A549 (cell line): ENCODE measurements at regions not wholly inside any gene's neighbourhood (a gene's known extent, or its start where the extent isn't known, plus 50 kb on each side); places are given as distances from the start of the nearest gene placed in this dataset.
A peak's percentile ranks its signal among the peaks of the same experiment; 100 is the strongest.

Experiments
- ATAC-seq, 2 experiments: fragments of 200-7000 bp in 1 of 2; fragments of >200 bp in 1 of 2; cut with Nextera tagmentation in 1 of 2; cut with Tn5 transposase in 1 of 2; 3 replicates each; pipeline versions ENCODE4 v1.8.0 to v1.9.1; 2018 to 2020; ENCODE audit warnings: mild to moderate bottlenecking in 1 of 2, moderate library complexity in 1 of 2
- CTCF ChIA-PET: fragments of 300-600 bp; sonication (Branson Sonifier 250); formaldehyde crosslinking; extraction: SDS; loops from one replicate; lab custom pipeline; 2021; ENCODE audit warnings: antibody characterized with exemption, inconsistent platforms; lab: Yijun Ruan, JAX
- POLR2A ChIA-PET: fragments of 350-600 bp; formaldehyde crosslinking; extraction: SDS; loops from one replicate; lab custom pipeline; 2021; ENCODE audit warnings: antibody characterized with exemption, inconsistent platforms; lab: Yijun Ruan, JAX
- DNase-seq, 2 experiments: peaks; one replicate each; pipeline versions ENCODE4 v3.0.0 to v3.0.0-alpha.2; 2011 to 2016; ENCODE audit warnings: low read depth in 1 of 2, low spot score in 1 of 2
- FAIRE-seq: peaks from 2 replicates; lab custom pipeline; 2011; peaks lifted over from hg19 to GRCh38; lab: Jason Lieb, UNC
- H3K27ac ChIP-seq, 2 experiments: fragments of >200 bp; sonication (Bioruptor Twin); formaldehyde crosslinking; 3 replicates each; pipeline ENCODE4 v1.5.1; 2016 to 2017
- H3K4me1 ChIP-seq: fragments of >200 bp; sonication (Bioruptor Twin); formaldehyde crosslinking; 3 replicates; pipeline ENCODE4 v1.6.1; 2016
- H3K4me2 ChIP-seq: fragments of >200 bp; sonication (Bioruptor Twin); formaldehyde crosslinking; 3 replicates; pipeline ENCODE4 v1.6.1; 2016
- H3K4me3 ChIP-seq: fragments of >200 bp; sonication (Bioruptor Twin); formaldehyde crosslinking; 3 replicates; pipeline ENCODE4 v1.5.1; 2016
- H3K9me3 ChIP-seq: fragments of >200 bp; sonication (Bioruptor Twin); formaldehyde crosslinking; 3 replicates; pipeline ENCODE4 v1.6.1; 2016
- CBX2 ChIP-seq: fragments of 200-600 bp; sonication (generic); IDR thresholded peaks from 2 replicates; pipeline ENCODE4 v1.6.1; 2016; ENCODE audit warnings: low read depth, mild to moderate bottlenecking, borderline replicate concordance
- ESRRA ChIP-seq: fragments of 150-350 bp; IDR thresholded peaks from 2 replicates; pipeline ENCODE4 v1.6.1; 2014; ENCODE audit warnings: mild to moderate bottlenecking, low read length, borderline replicate concordance
- FOSL2 ChIP-seq, 2 experiments: fragments of 450-650 bp in 1 of 2; fragments of >200 bp in 1 of 2; sonication (Bioruptor Twin) in 1 of 2; formaldehyde crosslinking; IDR thresholded peaks; 2 replicates each; pipeline versions ENCODE4 v1.5.0 to v1.6.1; 2016 to 2020; ENCODE audit warnings: mild to moderate bottlenecking in 1 of 2, moderate library complexity in 1 of 2
- GATA3 ChIP-seq: IDR thresholded peaks from 2 replicates; pipeline ENCODE4 v1.6.1; 2012; ENCODE audit warnings: borderline replicate concordance
- HEYL ChIP-seq: fragments of 250-450 bp; sonication (Bioruptor Pico); IDR thresholded peaks from 2 replicates; pipeline ENCODE4 v1.8.0; 2021; ENCODE audit warnings: mild to moderate bottlenecking, moderate library complexity
- HOXA7 ChIP-seq: fragments of 250-450 bp; sonication (Bioruptor Pico); IDR thresholded peaks from 2 replicates; pipeline ENCODE4 v1.5.0; 2020; ENCODE audit warnings: mild to moderate bottlenecking, moderate library complexity
- HOXB5 ChIP-seq: fragments of 250-450 bp; sonication (Bioruptor Pico); IDR thresholded peaks from 2 replicates; pipeline ENCODE4 v1.5.0; 2020; ENCODE audit warnings: mild to moderate bottlenecking, moderate library complexity
- JUN ChIP-seq, 2 experiments: fragments of >200 bp; sonication (Bioruptor Twin); formaldehyde crosslinking; IDR thresholded peaks; 2 replicates in 1 of 2; 3 replicates in 1 of 2; pipeline ENCODE4 v1.6.1; 2016 to 2017
- JUNB ChIP-seq: fragments of >200 bp; sonication (Bioruptor Twin); formaldehyde crosslinking; IDR thresholded peaks from 2 replicates; pipeline ENCODE4 v1.6.1; 2016
- KDM5A ChIP-seq: fragments of 200-600 bp; sonication (generic); IDR thresholded peaks from 2 replicates; pipeline ENCODE4 v1.6.1; 2016; ENCODE audit warnings: antibody characterized with exemption, mild to moderate bottlenecking
- MAFK ChIP-seq: fragments of 450-650 bp; IDR thresholded peaks from 2 replicates; pipeline ENCODE4 v1.6.1; 2014; ENCODE audit not compliant: partially characterized antibody
- NFE2L2 ChIP-seq: fragments of 150-350 bp; conservative IDR thresholded peaks from 2 replicates; pipeline ENCODE4 v1.6.1; 2014; ENCODE audit warnings: low read length
- NPAS2 ChIP-seq: fragments of 250-450 bp; sonication (Bioruptor Pico); IDR thresholded peaks from 2 replicates; pipeline ENCODE4 v1.8.0; 2022; ENCODE audit warnings: mild to moderate bottlenecking, moderate library complexity, borderline replicate concordance
- RAD21 ChIP-seq, 2 experiments: fragments of >200 bp in 1 of 2; sonication (Bioruptor Twin) in 1 of 2; formaldehyde crosslinking in 1 of 2; IDR thresholded peaks in 1 of 2; conservative IDR thresholded peaks in 1 of 2; 2 replicates in 1 of 2; 3 replicates in 1 of 2; pipeline ENCODE4 v1.6.1; 2012 to 2018; ENCODE audit warnings: inconsistent platforms in 1 of 2
- RCOR1 ChIP-seq: fragments of 150-350 bp; IDR thresholded peaks from 2 replicates; pipeline ENCODE4 v1.6.1; 2014; ENCODE audit warnings: antibody characterized with exemption, low read length, low read depth
- SMC3 ChIP-seq: fragments of >200 bp; sonication (Bioruptor Twin); formaldehyde crosslinking; IDR thresholded peaks from 3 replicates; pipeline ENCODE4 v1.6.1; 2018; ENCODE audit warnings: inconsistent platforms
- ZC3H11A ChIP-seq: fragments of 450-650 bp; IDR thresholded peaks from 2 replicates; pipeline ENCODE4 v1.6.1; 2014; ENCODE audit warnings: antibody characterized with exemption, mild to moderate bottlenecking
- WGBS: methylation state at CpG from one replicate; pipeline ENCODE4 v1.1.6; 2017; ENCODE audit errors: missing lambda C conversion rate; 5-methylcytosine and 5-hydroxymethylcytosine counted together
- TF ChIP-seq, protein P1 (sequence below): IDR thresholded peaks from 2 replicates; pipeline ENCODE4 v1.6.1; 2012
- TF ChIP-seq, protein P2 (sequence below): fragments of >200 bp; sonication (Bioruptor Twin); formaldehyde crosslinking; IDR thresholded peaks from 3 replicates; pipeline ENCODE4 v1.6.1; 2016
- TF ChIP-seq, protein P3 (sequence below): fragments of 200-600 bp; sonication (generic); IDR thresholded peaks from 2 replicates; pipeline ENCODE4 v1.6.1; 2016; ENCODE audit warnings: antibody characterized with exemption, mild to moderate bottlenecking, moderate library complexity
- TF ChIP-seq, protein P4 (sequence below): fragments of 250-450 bp; sonication (Bioruptor Pico); IDR thresholded peaks from 2 replicates; pipeline ENCODE4 v1.5.0; 2021; ENCODE audit warnings: mild to moderate bottlenecking, moderate library complexity, borderline replicate concordance
- TF ChIP-seq, protein P5 (sequence below): fragments of 250-450 bp; sonication (Bioruptor Pico); IDR thresholded peaks from 2 replicates; pipeline ENCODE4 v1.5.0; 2020; ENCODE audit warnings: low read depth, mild to moderate bottlenecking, moderate library complexity

DNA sequence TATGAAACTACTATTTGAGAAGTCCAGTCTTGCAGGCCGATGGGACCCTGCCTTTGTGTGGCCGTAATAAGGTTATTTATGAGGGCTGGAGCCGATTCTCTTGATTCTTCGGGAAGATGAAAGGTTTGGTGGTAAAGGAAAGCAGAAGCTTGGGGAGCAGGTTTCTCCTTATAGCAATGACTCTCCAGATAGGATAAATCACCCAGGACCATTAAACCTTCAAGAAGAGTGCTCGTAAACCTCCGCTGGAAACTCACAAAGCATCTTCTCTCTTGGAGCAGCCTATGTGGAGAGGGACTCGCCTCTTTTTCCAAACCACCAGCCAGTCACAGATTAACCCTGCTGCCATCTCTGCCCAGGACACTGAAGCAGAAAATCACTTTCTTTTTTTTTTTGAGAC, 69.6 kb upstream of the SALL4 start:
- WGBS, result 76% methylated on average over 7 of the region's 7 CpGs
- DNase-seq (no peak), ATAC-seq (no peak)

DNA sequence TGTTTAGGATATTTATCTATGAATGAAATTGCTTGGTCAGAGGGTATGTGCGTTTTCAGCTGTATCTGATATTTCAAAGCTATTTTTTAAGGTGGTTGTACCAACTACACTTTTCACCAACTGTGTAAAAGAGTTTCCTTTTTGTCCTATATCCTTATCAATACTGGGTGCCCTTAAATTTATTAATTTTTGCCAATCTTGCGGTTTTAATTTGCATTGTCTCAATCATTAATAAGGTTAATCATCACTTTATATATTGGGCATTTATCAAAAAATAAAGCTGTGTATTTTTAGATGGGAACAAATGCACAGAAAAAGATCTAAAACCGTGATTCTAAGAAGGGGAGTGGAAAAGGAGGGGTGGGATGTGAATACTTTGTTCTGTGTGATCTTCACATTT, 66.7 kb upstream of the SALL4 start:
- TF ChIP-seq MAFK (peak; percentile 59), KDM5A (no peak)
- TF ChIP-seq, all 56 proteins: peak for 1
- Histone ChIP-seq H3K4me1 (no peaks in the 10 kb centered on the region), H3K9me3 (no peaks in the 10 kb centered on the region), H3K27ac (no peak overlapping the region), H3K4me2 (no peak overlapping the region), H3K4me3 (no peak overlapping the region)
- FAIRE-seq, result no peak
- POLR2A ChIA-PET, result no interaction called here
- 60% methylated on average over 3 of the region's 3 CpGs for WGBS
- ATAC-seq, result no peak
- CTCF ChIA-PET, result no interaction called here
- DNase-seq, result no peak

More for the DNA sequence above, 69.6 kb upstream of the SALL4 start:
- Histone ChIP-seq H3K4me2 (no peak overlapping the region), H3K9me3 (no peaks in the 10 kb centered on the region), H3K4me3 (no peak overlapping the region), H3K4me1 (no peaks in the 10 kb centered on the region), H3K27ac (no peak overlapping the region)
- POLR2A ChIA-PET, result no interaction called here
- TF ChIP-seq JUNB (no peak), ZC3H11A (no peak), NFE2L2 (no peak), SMC3 (no peak), HOXA7 (no peak), CBX2 (no peak), JUN (IDR thresholded peaks at IDR 0.05) (no peak), GATA3 (no peak), FOSL2 (IDR thresholded peaks at IDR 0.05) (no peak), FOSL2 (CRISPR knock-in tag; IDR thresholded peaks at IDR 0.05) (no peak), RCOR1 (no peak), ESRRA (no peak), HOXB5 (no peak)
- TF ChIP-seq, protein P1, sequence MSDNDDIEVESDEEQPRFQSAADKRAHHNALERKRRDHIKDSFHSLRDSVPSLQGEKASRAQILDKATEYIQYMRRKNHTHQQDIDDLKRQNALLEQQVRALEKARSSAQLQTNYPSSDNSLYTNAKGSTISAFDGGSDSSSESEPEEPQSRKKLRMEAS, result no peak
- TF ChIP-seq, protein P2, sequence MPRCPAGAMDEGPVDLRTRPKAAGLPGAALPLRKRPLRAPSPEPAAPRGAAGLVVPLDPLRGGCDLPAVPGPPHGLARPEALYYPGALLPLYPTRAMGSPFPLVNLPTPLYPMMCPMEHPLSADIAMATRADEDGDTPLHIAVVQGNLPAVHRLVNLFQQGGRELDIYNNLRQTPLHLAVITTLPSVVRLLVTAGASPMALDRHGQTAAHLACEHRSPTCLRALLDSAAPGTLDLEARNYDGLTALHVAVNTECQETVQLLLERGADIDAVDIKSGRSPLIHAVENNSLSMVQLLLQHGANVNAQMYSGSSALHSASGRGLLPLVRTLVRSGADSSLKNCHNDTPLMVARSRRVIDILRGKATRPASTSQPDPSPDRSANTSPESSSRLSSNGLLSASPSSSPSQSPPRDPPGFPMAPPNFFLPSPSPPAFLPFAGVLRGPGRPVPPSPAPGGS, result no peak
- TF ChIP-seq, protein P3, sequence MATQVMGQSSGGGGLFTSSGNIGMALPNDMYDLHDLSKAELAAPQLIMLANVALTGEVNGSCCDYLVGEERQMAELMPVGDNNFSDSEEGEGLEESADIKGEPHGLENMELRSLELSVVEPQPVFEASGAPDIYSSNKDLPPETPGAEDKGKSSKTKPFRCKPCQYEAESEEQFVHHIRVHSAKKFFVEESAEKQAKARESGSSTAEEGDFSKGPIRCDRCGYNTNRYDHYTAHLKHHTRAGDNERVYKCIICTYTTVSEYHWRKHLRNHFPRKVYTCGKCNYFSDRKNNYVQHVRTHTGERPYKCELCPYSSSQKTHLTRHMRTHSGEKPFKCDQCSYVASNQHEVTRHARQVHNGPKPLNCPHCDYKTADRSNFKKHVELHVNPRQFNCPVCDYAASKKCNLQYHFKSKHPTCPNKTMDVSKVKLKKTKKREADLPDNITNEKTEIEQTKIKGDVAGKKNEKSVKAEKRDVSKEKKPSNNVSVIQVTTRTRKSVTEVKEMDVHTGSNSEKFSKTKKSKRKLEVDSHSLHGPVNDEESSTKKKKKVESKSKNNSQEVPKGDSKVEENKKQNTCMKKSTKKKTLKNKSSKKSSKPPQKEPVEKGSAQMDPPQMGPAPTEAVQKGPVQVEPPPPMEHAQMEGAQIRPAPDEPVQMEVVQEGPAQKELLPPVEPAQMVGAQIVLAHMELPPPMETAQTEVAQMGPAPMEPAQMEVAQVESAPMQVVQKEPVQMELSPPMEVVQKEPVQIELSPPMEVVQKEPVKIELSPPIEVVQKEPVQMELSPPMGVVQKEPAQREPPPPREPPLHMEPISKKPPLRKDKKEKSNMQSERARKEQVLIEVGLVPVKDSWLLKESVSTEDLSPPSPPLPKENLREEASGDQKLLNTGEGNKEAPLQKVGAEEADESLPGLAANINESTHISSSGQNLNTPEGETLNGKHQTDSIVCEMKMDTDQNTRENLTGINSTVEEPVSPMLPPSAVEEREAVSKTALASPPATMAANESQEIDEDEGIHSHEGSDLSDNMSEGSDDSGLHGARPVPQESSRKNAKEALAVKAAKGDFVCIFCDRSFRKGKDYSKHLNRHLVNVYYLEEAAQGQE, result no peak
- TF ChIP-seq, protein P4, sequence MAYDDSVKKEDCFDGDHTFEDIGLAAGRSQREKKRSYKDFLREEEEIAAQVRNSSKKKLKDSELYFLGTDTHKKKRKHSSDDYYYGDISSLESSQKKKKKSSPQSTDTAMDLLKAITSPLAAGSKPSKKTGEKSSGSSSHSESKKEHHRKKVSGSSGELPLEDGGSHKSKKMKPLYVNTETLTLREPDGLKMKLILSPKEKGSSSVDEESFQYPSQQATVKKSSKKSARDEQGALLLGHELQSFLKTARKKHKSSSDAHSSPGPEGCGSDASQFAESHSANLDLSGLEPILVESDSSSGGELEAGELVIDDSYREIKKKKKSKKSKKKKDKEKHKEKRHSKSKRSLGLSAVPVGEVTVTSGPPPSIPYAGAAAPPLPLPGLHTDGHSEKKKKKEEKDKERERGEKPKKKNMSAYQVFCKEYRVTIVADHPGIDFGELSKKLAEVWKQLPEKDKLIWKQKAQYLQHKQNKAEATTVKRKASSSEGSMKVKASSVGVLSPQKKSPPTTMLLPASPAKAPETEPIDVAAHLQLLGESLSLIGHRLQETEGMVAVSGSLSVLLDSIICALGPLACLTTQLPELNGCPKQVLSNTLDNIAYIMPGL, result no peak
- CTCF ChIA-PET, result no interaction called here
- FAIRE-seq, result no peak

DNA sequence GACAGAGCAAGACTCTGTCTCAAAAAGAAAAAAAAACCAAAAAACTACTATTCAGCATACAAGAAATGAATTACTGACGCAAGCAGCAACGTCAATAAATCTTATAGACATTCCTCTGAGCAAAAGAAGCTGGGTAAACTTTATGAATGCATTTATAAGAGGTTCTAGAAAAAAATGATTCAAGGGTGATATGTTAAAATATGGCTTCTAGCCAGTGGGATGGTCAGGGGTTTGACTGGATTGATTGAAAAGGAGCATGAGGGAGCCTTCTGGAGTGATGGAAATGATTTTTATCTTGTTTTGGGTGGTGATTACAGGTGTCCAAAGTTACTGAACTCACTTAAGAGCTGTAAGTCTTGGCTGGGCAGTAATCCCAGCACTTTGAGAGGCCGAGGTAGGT, 64.9 kb upstream of the SALL4 start:
- 66% methylated on average over 3 of the region's 3 CpGs for WGBS
- no peak overlapping the region for H3K4me3 ChIP-seq
- no peaks in the 10 kb centered on the region for H3K9me3 ChIP-seq
- no peaks in the 10 kb centered on the region for H3K4me1 ChIP-seq
- DNase-seq, result no peak
- H3K27ac ChIP-seq, result no peak overlapping the region
- ATAC-seq, result no peak
- ChIA-PET POLR2A (no interaction called here), CTCF (no interaction called here)
- no peak for FAIRE-seq
- no peak overlapping the region for H3K4me2 ChIP-seq
- TF ChIP-seq HEYL (no peak), SMC3 (no peak), ZC3H11A (no peak), GATA3 (no peak), NPAS2 (CRISPR knock-in tag) (no peak), KDM5A (no peak), RAD21 (conservative IDR thresholded peaks at IDR 0.05 in 1 of 2, IDR thresholded peaks at IDR 0.05 in 1 of 2) (no peak)
- TF ChIP-seq, protein P4, result no peak
- TF ChIP-seq, protein P5, sequence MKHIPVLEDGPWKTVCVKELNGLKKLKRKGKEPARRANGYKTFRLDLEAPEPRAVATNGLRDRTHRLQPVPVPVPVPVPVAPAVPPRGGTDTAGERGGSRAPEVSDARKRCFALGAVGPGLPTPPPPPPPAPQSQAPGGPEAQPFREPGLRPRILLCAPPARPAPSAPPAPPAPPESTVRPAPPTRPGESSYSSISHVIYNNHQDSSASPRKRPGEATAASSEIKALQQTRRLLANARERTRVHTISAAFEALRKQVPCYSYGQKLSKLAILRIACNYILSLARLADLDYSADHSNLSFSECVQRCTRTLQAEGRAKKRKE (CRISPR knock-in tag), result no peak
- TF ChIP-seq, protein P2, result no peak
